ENCODE measurements at regions not wholly inside any gene's neighbourhood (a gene's known extent, or its start where the extent isn't known, plus 50 kb on each side); places are given as distances from the start of the nearest gene placed in this dataset.

GRCh38 chr3:41033956-41034519 lies 165.3 kb upstream of the CTNNB1 start:
- TF ChIP-seq TAF1 (IDR thresholded peaks at IDR 0.05; ENCODE audit: borderline replicate concordance, insufficient read depth, low read length) (no peak), FOXP2 (optimal IDR thresholded peaks at IDR 0.05; ENCODE audit: borderline replicate concordance, extremely low read depth, extremely low read length, insufficient read depth) (no peak), POLR2AphosphoS5 (IDR thresholded peaks at IDR 0.05; ENCODE audit: low read depth, low read length) (no peak), SIN3A (IDR thresholded peaks at IDR 0.05; ENCODE audit: borderline replicate concordance, insufficient read depth, low read length) (no peak)
- TF ChIP-seq, protein P1, sequence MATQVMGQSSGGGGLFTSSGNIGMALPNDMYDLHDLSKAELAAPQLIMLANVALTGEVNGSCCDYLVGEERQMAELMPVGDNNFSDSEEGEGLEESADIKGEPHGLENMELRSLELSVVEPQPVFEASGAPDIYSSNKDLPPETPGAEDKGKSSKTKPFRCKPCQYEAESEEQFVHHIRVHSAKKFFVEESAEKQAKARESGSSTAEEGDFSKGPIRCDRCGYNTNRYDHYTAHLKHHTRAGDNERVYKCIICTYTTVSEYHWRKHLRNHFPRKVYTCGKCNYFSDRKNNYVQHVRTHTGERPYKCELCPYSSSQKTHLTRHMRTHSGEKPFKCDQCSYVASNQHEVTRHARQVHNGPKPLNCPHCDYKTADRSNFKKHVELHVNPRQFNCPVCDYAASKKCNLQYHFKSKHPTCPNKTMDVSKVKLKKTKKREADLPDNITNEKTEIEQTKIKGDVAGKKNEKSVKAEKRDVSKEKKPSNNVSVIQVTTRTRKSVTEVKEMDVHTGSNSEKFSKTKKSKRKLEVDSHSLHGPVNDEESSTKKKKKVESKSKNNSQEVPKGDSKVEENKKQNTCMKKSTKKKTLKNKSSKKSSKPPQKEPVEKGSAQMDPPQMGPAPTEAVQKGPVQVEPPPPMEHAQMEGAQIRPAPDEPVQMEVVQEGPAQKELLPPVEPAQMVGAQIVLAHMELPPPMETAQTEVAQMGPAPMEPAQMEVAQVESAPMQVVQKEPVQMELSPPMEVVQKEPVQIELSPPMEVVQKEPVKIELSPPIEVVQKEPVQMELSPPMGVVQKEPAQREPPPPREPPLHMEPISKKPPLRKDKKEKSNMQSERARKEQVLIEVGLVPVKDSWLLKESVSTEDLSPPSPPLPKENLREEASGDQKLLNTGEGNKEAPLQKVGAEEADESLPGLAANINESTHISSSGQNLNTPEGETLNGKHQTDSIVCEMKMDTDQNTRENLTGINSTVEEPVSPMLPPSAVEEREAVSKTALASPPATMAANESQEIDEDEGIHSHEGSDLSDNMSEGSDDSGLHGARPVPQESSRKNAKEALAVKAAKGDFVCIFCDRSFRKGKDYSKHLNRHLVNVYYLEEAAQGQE (IDR thresholded peaks at IDR 0.05; ENCODE audit: insufficient read depth in 1 of 2, low read depth in 2 of 2, low read length in 2 of 2) = no peak

DNA sequence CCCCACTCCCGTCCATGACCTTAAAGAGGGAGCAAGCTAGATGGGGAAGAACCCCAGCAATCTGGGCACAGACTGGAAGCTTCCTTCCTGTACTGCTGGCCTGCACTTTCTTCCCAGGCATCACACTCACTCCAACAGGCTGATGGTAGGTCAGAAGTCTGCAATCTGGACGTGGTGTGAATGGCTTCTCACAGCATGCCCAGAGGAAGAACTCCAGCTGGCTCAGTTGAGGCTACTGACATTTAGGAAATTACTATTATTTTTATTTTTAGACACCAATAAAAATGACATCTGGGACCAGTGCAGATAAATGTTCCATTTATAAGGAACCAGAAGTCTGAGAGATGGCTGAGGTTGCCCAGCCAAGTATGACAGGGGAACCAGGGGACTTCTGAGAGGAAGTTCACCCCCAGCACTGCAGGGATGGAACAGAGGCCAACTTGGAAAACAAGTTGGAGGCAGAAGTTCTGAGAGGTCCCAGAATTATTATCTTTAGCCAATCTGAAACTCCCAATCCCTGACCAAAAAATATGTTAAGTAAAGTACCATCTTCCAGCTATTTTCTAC lies 163.8 kb upstream of the CTNNB1 start:
- TF ChIP-seq FOXP2 (optimal IDR thresholded peaks at IDR 0.05; ENCODE audit: borderline replicate concordance, extremely low read depth, extremely low read length, insufficient read depth) = no peak
- no peak for TF ChIP-seq TAF1 (IDR thresholded peaks at IDR 0.05; ENCODE audit: borderline replicate concordance, insufficient read depth, low read length)
- TF ChIP-seq SIN3A (IDR thresholded peaks at IDR 0.05; ENCODE audit: borderline replicate concordance, insufficient read depth, low read length) = no peak
- TF ChIP-seq POLR2AphosphoS5 (IDR thresholded peaks at IDR 0.05; ENCODE audit: low read depth, low read length) = no peak

GRCh38 chr3:41037651-41038334 lies 161.5 kb upstream of the CTNNB1 start:
- TF ChIP-seq SIN3A (IDR thresholded peaks at IDR 0.05; ENCODE audit: borderline replicate concordance, insufficient read depth, low read length) (no peak), TAF1 (IDR thresholded peaks at IDR 0.05; ENCODE audit: borderline replicate concordance, insufficient read depth, low read length) (no peak), POLR2AphosphoS5 (IDR thresholded peaks at IDR 0.05; ENCODE audit: low read depth, low read length) (no peak)
- TF ChIP-seq, protein P1 (IDR thresholded peaks at IDR 0.05; ENCODE audit: insufficient read depth in 1 of 2, low read depth in 2 of 2, low read length in 2 of 2) = no peak

DNA sequence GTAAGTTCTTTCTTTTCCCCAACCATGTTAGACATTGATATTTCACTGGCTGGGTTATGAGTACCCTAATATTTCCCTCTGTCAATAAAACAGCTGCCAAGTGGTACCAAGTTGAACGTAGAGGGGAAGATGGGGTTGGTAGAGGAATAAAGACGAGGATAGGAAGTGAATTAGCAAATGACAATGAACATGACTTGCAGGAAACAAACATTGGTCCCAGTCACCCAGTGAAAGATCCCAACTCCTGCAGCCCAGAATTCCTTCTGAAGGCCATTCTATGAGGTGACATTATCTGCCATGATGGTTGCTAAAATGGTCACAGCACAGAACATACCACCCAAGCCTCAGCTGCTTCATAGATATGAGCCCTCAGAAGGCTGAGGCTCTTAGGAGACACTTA lies 159.0 kb upstream of the CTNNB1 start:
- TF ChIP-seq POLR2AphosphoS5 (IDR thresholded peaks at IDR 0.05; ENCODE audit: low read depth, low read length) = no peak
- TF ChIP-seq SIN3A (IDR thresholded peaks at IDR 0.05; ENCODE audit: borderline replicate concordance, insufficient read depth, low read length) = no peak
- TF ChIP-seq, protein P1 (IDR thresholded peaks at IDR 0.05; ENCODE audit: insufficient read depth in 1 of 2, low read depth in 2 of 2, low read length in 2 of 2) = no peak
- no peak for TF ChIP-seq FOXP2 (optimal IDR thresholded peaks at IDR 0.05; ENCODE audit: borderline replicate concordance, extremely low read depth, extremely low read length, insufficient read depth)
- TF ChIP-seq TAF1 (IDR thresholded peaks at IDR 0.05; ENCODE audit: borderline replicate concordance, insufficient read depth, low read length) = no peak

- TF ChIP-seq TAF1 (IDR thresholded peaks at IDR 0.05; ENCODE audit: borderline replicate concordance, insufficient read depth, low read length) (no peak), POLR2AphosphoS5 (IDR thresholded peaks at IDR 0.05; ENCODE audit: low read depth, low read length) (no peak), SIN3A (IDR thresholded peaks at IDR 0.05; ENCODE audit: borderline replicate concordance, insufficient read depth, low read length) (no peak), FOXP2 (optimal IDR thresholded peaks at IDR 0.05; ENCODE audit: borderline replicate concordance, extremely low read depth, extremely low read length, insufficient read depth) (no peak)
- TF ChIP-seq, protein P1 (IDR thresholded peaks at IDR 0.05; ENCODE audit: insufficient read depth in 1 of 2, low read depth in 2 of 2, low read length in 2 of 2) = no peak
Observed at GRCh38 chr3:41041462-41041861, 157.8 kb upstream of the CTNNB1 start.

Data from PFSK-1 (cell line).